GM23248 (cell line): ENCODE measurements at regions not wholly inside any gene's neighbourhood (a gene's known extent, or its start where the extent isn't known, plus 50 kb on each side); places are given as distances from the start of the nearest gene placed in this dataset.

Experiments used
- EZH2 ChIP-seq: fragments of 200-600 bp; sonication (generic); IDR thresholded peaks from 2 replicates; pipeline ENCODE4 v1.6.1; 2018; ENCODE audit warnings: antibody characterized with exemption, mild to moderate bottlenecking; ENCODE audit not compliant: insufficient read depth, poor library complexity, severe bottlenecking
- EZH2phosphoT487 ChIP-seq: fragments of 200-600 bp; sonication (generic); IDR thresholded peaks from 2 replicates; pipeline ENCODE4 v1.6.1; 2018; ENCODE audit warnings: antibody characterized with exemption, moderate library complexity, mild to moderate bottlenecking, low read depth; ENCODE audit not compliant: insufficient read depth

DNA sequence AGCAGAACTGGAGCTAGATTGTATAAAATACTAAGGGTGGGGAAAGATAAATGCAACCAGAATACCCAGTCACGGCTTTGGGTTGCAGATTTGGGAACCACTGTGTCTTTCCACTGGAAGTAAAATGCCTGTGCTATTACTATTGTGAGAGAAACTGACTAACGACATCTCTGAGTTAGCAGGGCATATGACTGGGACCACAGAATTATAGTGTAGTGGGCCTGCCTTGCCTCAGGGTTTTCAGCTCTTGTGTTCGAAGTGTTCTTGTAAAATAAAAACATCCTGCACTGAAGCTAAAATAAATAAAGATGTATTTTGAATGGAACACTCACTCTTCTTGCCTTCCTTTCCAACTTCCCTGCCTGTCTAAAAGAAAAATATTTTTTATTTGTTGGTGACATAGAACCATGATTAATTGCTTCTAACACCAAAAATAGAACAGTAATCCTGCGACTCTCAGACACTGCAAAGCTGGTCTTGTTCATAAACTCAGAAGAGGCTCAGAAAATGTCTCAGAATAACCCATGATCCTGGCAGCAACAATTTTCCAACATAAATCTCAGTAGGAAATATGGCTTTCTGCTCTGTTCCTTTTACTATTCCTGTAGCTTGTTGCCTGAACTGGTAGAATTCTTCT, 104.2 kb downstream of the FAM47B start:
- TF ChIP-seq EZH2 (no peak), EZH2phosphoT487 (no peak)
